SU-DHL-6 (cell line): ENCODE measurements at regions not wholly inside any gene's neighbourhood (a gene's known extent, or its start where the extent isn't known, plus 50 kb on each side); places are given as distances from the start of the nearest gene placed in this dataset.

Experiments used
- EZH2phosphoT487 ChIP-seq: fragments of 200-600 bp; sonication (generic), shearing (Covaris generic); conservative IDR thresholded peaks from 2 replicates; pipeline ENCODE4 v1.6.1; 2018; ENCODE audit warnings: mild to moderate bottlenecking, antibody characterized with exemption, low read length, moderate library complexity, mixed read lengths
- TF ChIP-seq, protein P1 (sequence below): fragments of 200-600 bp; sonication (generic); IDR thresholded peaks from one replicate; pipeline ENCODE4 v1.5.1; 2017; ENCODE audit warnings: antibody characterized with exemption, mild to moderate bottlenecking, low read length, moderate library complexity; ENCODE audit not compliant: insufficient read depth, poor library complexity, severe bottlenecking

DNA sequence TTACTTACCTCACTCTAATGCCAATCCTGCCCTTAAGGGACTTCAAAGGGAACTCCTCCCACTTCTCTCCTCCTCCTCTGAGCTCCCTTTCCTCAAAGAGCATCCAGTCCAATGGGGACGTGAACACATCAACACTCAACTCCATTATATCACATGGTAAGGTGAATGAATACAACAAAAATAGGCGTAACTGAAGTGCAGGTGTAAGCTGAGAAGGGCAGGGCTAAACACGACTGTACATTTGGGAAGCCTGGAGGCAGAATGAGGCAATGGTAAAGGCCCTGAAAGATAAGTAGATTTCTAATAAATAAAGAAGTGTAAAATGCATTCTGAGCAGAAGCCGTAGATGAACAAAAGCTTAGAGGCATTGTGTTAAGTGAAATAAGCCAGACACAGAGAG lies 226.1 kb upstream of the TRIB2 start:
- TF ChIP-seq, protein P1, sequence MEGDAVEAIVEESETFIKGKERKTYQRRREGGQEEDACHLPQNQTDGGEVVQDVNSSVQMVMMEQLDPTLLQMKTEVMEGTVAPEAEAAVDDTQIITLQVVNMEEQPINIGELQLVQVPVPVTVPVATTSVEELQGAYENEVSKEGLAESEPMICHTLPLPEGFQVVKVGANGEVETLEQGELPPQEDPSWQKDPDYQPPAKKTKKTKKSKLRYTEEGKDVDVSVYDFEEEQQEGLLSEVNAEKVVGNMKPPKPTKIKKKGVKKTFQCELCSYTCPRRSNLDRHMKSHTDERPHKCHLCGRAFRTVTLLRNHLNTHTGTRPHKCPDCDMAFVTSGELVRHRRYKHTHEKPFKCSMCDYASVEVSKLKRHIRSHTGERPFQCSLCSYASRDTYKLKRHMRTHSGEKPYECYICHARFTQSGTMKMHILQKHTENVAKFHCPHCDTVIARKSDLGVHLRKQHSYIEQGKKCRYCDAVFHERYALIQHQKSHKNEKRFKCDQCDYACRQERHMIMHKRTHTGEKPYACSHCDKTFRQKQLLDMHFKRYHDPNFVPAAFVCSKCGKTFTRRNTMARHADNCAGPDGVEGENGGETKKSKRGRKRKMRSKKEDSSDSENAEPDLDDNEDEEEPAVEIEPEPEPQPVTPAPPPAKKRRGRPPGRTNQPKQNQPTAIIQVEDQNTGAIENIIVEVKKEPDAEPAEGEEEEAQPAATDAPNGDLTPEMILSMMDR, result no peak
- TF ChIP-seq EZH2phosphoT487, result no peak
